HG02623 (cell line): ENCODE measurements at regions not wholly inside any gene's neighbourhood (a gene's known extent, or its start where the extent isn't known, plus 50 kb on each side); places are given as distances from the start of the nearest gene placed in this dataset.
"Not testable (repeated sequence)": the region's sequence is repeated elsewhere in the genome, so short reads cannot be mapped to it uniquely, and the experiment has no call there.

Experiments
- ATAC-seq: cut with Tn5 transposase; IDR thresholded peaks from one replicate; pipeline ENCODE4 v1.9.1; 2021; ENCODE audit warnings: moderate library complexity; ENCODE audit not compliant: unreplicated experiment

- no peak for ATAC-seq
Measured at GRCh38 chr21:19031953-19032352, 628.4 kb upstream of the TMPRSS15 start.

GRCh38 chr21:19034041-19034440 is 630.5 kb upstream of the TMPRSS15 start:
- ATAC-seq: no peak

DNA sequence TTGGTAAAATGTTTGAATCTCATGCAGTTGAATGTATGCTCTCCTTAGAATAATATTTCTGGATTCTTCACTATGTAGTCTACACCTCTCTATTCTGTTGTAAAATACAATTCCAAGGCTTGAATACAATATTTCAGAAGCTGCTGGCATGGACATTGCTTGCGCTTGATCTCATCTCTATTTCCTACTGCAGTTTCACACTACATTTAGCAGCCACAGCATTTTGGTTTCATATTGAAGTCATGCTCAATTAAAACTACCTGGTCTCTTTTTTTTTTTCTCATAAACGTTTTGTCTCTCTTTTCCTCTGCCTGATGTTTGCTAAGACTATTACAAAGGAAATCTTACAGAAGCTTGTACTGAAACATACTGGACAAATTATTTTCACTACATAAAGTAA is 631.0 kb upstream of the TMPRSS15 start:
- no peak for ATAC-seq

DNA sequence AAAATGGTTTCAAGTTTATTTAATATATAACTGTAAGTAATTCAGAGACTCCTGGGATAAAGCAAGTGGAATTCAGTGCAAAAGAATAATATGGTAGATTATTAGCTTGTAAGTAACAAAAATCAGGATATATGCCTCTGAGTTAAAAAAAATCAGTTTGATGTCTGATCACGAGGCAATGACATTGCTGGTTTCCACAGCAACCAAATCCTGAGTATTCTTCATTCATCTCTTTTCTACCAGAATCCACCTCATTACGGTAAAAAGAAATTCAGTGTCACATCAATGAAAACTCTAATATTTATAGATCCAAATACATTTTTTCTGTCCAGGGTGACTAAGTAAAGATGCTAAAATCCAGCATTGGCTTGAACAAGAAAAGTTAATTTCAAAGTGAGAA is 642.3 kb upstream of the TMPRSS15 start:
- no peak for ATAC-seq

GRCh38 chr21:19048098-19048672 is 644.6 kb upstream of the TMPRSS15 start:
- ATAC-seq: no peak

- ATAC-seq: no peak
Measured at GRCh38 chr21:19049567-19049966, 646.0 kb upstream of the TMPRSS15 start.

DNA sequence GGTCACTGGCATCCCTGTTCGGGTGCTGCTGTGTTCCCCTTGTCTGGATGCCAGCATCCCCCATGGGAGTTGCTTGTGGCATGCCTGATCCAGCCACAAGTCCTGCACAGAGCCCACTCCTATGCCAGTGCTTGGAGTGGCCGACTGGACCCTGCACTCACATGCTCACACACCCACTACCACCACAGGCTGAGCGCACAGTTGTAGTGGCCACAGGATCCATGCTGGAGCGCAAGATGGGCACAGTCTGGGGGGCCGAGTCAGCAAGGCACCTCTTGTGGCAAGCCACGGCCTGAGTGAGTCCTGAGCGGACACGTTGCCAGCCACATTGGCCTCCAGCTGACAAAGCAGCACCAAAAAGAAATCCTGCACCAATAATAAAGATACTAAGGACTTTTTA is 661.6 kb upstream of the TMPRSS15 start:
- no peak for ATAC-seq

GRCh38 chr21:19076031-19076430 is 672.4 kb upstream of the TMPRSS15 start:
- no peak for ATAC-seq

- no peak for ATAC-seq
Measured at GRCh38 chr21:19109694-19110093, 706.1 kb upstream of the TMPRSS15 start.

GRCh38 chr21:19119259-19119658 is 715.7 kb upstream of the TMPRSS15 start:
- ATAC-seq: not testable (repeated sequence)

- ATAC-seq: no peak
Measured at GRCh38 chr21:19120591-19120990, 717.0 kb upstream of the TMPRSS15 start.

GRCh38 chr21:19122356-19122755 is 718.8 kb upstream of the TMPRSS15 start:
- no peak for ATAC-seq

- ATAC-seq: no peak
Measured at GRCh38 chr21:19123053-19123452, 719.5 kb upstream of the TMPRSS15 start.

GRCh38 chr21:19123525-19123924 is 719.9 kb upstream of the TMPRSS15 start:
- no peak for ATAC-seq

DNA sequence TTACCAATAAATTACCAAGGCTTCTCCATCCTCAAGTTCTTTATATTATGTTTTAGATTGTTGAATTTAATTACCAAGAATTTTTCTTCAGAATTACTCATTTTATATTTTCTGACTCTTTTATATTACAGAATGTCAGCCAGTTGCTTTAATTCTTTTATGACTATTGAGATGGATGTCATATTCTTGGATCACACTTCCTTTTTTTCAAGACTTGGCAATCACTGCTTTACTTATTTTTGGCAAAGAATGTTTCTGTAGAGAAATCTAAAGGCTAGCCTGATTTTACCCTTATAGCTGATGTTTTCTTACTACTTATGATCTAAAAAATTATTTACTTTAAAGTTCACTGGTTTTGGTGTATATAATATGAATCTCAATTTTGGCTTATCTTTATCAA is 721.1 kb upstream of the TMPRSS15 start:
- no peak for ATAC-seq

DNA sequence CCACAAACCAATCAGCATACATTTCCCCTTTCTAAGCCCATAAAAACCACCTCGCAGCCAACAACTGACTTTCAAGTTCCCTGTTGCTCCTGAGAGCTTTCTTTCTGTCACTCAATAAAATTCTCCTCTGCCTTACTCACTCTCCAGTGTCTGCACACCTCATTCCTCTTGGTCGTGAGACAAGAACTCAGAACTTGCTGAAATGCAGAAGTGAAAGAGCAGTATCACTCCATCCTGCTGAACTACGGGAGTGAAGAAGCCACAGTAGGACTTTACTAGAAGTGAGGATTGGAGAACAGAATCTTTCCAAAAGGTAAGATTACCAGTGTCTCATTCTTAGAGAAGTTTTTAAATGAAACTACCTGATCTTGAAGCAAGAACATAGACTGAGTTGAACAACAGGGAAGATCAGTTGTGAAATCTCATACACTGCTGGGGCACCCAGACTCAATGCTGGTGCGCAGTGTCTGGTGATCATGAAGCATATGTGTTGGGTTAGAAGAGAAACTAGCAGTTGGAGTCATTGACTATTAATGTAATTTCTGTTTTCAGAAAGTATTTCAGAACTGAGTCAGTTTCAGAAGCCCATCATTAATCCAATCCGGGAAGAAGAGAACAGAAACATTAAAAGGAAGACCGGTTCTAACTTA is 726.9 kb upstream of the TMPRSS15 start:
- no peak for ATAC-seq

- ATAC-seq: no peak
Measured at GRCh38 chr21:19141511-19141910, 737.9 kb upstream of the TMPRSS15 start.

- ATAC-seq: no peak
Measured at GRCh38 chr21:19145682-19146293, 742.2 kb upstream of the TMPRSS15 start.

GRCh38 chr21:19148056-19148455 is 744.5 kb upstream of the TMPRSS15 start:
- ATAC-seq: no peak

DNA sequence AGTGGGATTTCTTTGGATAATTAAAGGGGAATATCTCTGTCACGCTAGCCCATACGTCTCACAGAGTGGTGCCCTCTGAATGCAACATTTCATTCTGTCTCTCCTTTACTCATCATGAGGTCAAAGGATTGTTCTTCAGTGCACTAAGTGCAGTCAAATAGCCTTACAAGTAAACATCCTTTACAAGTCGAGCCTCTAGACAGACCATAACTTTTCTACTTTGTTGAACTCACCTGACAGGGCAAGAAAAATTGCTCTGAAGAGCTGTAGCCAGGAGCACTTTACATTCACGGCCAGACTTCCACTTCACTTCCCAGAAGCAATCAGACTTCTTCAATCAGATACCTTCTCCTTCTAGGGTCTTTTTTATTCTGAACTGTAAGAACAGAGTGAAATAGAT is 768.0 kb upstream of the TMPRSS15 start:
- ATAC-seq: no peak

DNA sequence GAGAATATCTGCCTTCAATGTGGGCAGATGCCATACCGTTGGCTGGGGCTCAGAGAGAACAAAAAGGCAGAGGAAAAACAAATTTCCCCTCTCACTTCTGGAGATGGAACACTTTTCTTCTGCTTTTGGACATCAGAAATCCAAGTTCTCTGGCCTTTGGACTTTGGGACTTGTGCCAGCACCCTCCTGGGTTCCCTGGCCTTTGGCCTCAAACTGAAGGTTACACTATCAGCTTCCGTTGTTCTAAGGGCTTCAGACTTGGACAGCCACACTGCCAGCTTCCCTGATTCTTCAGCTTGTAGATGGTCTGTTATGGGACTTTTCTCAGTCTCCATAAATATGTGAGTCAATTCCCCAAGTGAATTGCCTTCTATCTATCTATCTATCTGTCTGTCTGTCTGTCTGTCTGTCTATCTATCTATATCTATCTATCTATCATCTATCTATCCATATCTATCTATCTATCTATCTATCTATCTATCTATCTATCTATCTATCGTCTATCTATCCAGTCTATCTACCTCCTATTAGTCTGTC is 778.1 kb upstream of the TMPRSS15 start:
- ATAC-seq: no peak

- no peak for ATAC-seq
Measured at GRCh38 chr21:19197950-19198349, 794.4 kb upstream of the TMPRSS15 start.
